WI38 (cell line): ENCODE measurements at regions not wholly inside any gene's neighbourhood (a gene's known extent, or its start where the extent isn't known, plus 50 kb on each side); places are given as distances from the start of the nearest gene placed in this dataset.

Experiments
- H3K4me3 ChIP-seq: 2 replicates; pipeline ENCODE4 v1.5.1; 2011; ENCODE audit warnings: low read depth, mild to moderate bottlenecking, control low read depth, low read length
- TF ChIP-seq, protein P1 (sequence below): IDR thresholded peaks from 2 replicates; pipeline ENCODE4 v1.5.1; 2012; ENCODE audit warnings: low read depth, mild to moderate bottlenecking, control low read depth, low read length

- H3K4me3 ChIP-seq, result no peak overlapping the region
- TF ChIP-seq, protein P1, sequence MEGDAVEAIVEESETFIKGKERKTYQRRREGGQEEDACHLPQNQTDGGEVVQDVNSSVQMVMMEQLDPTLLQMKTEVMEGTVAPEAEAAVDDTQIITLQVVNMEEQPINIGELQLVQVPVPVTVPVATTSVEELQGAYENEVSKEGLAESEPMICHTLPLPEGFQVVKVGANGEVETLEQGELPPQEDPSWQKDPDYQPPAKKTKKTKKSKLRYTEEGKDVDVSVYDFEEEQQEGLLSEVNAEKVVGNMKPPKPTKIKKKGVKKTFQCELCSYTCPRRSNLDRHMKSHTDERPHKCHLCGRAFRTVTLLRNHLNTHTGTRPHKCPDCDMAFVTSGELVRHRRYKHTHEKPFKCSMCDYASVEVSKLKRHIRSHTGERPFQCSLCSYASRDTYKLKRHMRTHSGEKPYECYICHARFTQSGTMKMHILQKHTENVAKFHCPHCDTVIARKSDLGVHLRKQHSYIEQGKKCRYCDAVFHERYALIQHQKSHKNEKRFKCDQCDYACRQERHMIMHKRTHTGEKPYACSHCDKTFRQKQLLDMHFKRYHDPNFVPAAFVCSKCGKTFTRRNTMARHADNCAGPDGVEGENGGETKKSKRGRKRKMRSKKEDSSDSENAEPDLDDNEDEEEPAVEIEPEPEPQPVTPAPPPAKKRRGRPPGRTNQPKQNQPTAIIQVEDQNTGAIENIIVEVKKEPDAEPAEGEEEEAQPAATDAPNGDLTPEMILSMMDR, result no peak
Measured at GRCh38 chr3:156620901-156621300, 53.5 kb upstream of the TIPARP start.

GRCh38 chr3:156620260-156620659, 54.1 kb upstream of the TIPARP start:
- TF ChIP-seq, protein P1, result no peak
- no peak overlapping the region for H3K4me3 ChIP-seq

- TF ChIP-seq, protein P1, result no peak
Measured at GRCh38 chr3:156619376-156619775, 55.0 kb upstream of the TIPARP start.

GRCh38 chr3:156617781-156618180, 56.6 kb upstream of the TIPARP start:
- TF ChIP-seq, protein P1, result no peak
- H3K4me3 ChIP-seq, result no peak overlapping the region

More at GRCh38 chr3:156619376-156619775, 55.0 kb upstream of the TIPARP start:
- no peak overlapping the region for H3K4me3 ChIP-seq

DNA sequence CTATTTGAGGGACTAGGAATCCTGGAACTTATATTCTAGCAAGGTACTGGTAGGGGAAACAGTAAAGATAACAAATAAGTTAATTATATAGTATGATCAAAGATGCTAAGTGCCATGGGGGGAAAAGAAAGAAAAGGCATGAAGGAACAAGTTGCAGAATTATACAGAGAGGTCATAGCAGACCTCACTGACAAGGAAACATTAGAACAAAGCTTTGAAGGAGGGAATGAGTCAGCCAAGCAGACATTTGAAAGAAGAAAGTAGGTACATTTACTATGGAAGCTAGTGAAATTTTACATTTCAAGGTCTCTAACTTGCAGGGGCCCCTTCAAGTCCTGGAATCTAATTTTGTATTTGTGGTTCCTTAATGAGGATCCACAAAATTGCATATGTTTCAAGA, 57.2 kb upstream of the TIPARP start:
- no peak overlapping the region for H3K4me3 ChIP-seq
- TF ChIP-seq, protein P1, result no peak

- H3K4me3 ChIP-seq, result no peak overlapping the region
- TF ChIP-seq, protein P1, result no peak
Measured at GRCh38 chr3:156615592-156616173, 58.7 kb upstream of the TIPARP start.

DNA sequence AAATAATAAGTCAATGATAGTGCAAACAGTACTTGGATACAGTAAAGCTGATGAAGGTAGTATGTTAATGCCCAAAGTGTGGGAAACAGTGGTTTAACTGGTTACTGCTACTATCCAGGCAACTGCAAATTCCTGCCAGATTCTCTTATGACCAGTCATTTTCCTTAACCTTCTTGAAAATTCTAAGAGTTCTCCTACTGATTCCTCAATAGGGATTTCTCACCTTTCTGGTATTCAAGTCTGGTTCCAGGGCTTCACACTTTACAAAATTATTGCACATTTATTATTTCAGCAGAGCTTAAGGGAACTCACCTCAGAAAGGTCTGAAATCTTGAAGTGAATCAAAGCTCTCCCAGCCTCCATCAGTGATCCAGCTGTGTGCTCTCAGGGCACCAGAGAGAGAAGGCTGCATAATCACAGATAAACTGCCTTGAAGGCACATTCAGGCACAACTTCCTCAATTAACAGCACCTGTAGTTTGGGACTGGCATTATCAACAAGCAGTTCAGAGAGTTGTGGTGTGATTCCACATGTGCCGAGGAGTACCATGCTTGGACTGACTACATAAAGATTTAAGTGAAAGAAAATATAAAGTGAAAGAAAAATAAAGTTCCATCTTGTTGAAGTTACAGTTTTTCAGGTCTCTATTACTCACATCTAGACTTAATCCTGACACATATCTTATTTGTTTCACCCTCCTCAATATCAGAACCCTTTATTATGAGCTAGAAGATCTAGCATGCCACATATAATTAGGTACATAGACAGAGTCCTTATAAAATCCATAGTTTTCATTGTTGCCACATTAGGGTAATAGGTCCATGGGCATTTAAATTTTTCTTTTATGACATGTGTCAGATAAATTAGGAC, 59.5 kb upstream of the TIPARP start:
- TF ChIP-seq, protein P1, result no peak
- no peak overlapping the region for H3K4me3 ChIP-seq
